ENCODE measurements at regions not wholly inside any gene's neighbourhood (a gene's known extent, or its start where the extent isn't known, plus 50 kb on each side); places are given as distances from the start of the nearest gene placed in this dataset.

DNA sequence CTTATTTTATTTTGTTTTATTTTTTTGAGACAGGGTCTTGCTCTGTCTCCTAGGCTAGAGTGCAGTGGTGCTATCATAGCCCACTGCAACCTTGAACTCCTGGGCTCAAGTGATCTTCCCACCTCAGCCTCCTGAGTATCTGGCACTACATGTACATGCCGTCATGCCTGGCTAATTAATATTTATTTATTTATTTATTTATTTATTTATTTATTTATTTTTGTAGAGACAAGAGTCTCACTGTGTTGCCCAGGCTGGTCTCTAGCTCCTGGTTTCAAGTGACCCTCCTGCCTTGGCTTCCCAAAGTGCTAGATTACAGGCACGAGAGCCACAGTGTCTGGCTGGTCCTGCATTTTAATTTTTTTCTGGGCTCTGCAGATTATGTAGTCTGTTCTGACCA lies 84.9 kb upstream of the BCOR start:
- DNase-seq (ENCODE audit: low read depth in 2 of 2) = no peak

- no peak for DNase-seq (ENCODE audit: low read depth in 2 of 2)
Measured at GRCh38 chrX:40182095-40182494, 84.3 kb upstream of the BCOR start.

DNA sequence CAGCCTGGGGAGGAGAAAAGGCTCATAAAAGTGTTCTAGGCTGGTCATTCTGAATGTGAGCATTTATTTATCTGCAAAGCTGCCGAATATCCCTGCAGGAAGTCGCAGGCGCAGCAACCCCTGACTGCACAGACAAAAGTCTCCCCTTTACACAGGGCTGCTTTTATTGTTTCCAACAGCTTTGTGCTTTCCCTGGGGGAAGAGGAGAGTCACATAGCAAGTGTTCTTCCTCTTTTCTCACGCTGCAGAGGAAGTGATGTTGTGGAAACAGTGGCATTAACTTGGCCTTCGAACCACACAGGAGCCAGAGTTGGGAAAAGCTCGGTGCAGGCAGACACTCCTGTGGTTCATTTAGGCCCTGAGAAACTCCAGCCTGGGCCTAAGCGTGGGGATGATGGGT lies 81.5 kb upstream of the BCOR start:
- no peak for DNase-seq (ENCODE audit: low read depth in 2 of 2)

GRCh38 chrX:40177942-40178715 lies 80.4 kb upstream of the BCOR start:
- DNase-seq (ENCODE audit: low read depth in 2 of 2) = no peak

- DNase-seq (ENCODE audit: low read depth in 2 of 2) = no peak
Measured at GRCh38 chrX:40177489-40177888, 79.7 kb upstream of the BCOR start.

- DNase-seq (ENCODE audit: low read depth in 2 of 2) = no peak
Measured at GRCh38 chrX:40177117-40177430, 79.3 kb upstream of the BCOR start.

- DNase-seq (ENCODE audit: low read depth in 2 of 2) = no peak
Measured at GRCh38 chrX:40176351-40177116, 78.8 kb upstream of the BCOR start.

DNA sequence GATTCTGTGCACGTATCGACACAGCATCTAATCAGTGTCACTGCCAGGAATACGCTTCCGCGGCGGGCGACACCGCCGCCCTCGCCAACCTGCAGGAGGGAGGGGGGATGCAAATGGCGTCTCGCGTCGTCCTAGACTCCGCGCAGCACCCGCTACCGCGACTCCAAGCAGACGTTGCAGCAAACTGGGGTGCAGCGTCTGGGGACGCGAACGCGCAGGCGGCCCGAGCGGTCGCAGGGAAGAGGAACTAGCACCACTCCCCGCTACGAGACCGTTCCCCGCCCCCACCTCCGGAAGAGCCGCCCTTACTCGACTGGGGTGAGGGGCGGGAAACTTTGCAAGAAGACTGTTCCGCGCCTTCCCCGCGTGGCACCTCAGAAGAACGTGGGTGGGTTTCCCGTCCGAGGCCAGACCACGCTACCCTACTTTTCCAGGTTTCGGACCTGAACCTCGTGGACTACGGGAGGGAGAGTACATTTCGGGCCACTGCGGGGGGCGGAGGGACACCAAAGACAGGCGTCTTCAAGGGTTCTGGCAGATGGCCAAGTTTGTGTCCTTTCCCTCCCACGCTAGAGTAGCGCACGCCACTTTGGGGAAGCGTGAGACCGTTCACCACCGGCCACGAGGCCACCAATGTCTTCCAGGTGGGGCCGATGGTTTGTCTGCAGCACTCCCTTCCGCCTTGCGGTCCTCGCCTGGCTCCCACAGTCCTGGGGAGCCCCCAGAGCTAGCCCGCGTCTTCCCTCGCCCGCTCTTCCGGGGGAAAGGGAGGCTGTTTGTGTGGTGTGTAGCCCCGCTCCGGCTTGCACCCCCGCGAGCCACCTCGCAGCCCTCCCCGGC lies 78.0 kb upstream of the BCOR start:
- no peak for DNase-seq (ENCODE audit: low read depth in 2 of 2)

GRCh38 chrX:40174854-40175510 lies 77.2 kb upstream of the BCOR start:
- DNase-seq (ENCODE audit: low read depth in 2 of 2) = no peak

DNA sequence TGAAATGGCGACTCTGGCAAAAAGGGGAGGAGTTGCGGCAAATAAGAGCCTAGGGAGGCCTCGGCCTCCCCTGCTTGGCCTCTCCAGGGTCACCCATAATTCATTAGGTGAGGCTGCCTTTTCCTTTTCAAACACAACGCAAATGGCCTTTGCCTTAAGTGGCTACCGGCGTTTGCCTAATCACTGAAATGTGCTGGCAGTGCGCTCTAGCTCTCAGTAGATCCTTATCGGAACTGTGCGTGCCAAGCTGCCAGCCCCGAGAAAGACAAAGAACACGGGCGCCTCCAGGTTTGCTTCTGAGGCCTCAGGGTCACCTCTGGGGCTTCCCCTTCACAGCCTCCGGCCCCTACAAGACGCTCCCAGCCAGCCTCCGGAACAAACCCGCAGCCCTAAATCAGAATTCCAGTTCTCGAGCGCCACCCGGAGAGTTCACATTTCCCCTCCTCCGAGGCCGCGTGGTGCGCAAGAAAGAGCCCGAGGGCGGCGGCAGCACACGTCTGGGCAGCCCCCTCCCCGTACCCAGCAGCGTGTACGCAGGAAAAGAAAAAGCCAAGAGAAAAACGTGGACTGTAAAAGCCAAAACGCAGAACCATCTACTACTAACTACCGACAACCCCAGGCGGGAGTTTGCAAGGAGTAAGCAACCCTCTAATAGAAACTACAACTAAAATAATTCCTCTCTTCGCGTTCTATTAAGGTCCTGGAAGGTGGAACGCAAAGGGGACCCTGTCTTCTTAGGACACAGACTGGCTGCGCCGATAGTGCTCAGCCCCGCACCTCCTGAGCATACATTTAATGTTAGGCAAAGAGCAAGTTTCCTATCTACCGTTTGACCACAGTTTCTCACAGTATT lies 76.5 kb upstream of the BCOR start:
- DNase-seq (ENCODE audit: low read depth in 2 of 2) = no peak

GRCh38 chrX:40173143-40174000 lies 75.6 kb upstream of the BCOR start:
- DNase-seq (ENCODE audit: low read depth in 2 of 2) = no peak

GRCh38 chrX:40172401-40173142 lies 74.8 kb upstream of the BCOR start:
- no peak for DNase-seq (ENCODE audit: low read depth in 2 of 2)

- no peak for DNase-seq (ENCODE audit: low read depth in 2 of 2)
Measured at GRCh38 chrX:40171513-40172400, 74.0 kb upstream of the BCOR start.

GRCh38 chrX:40170830-40171512 lies 73.2 kb upstream of the BCOR start:
- DNase-seq (ENCODE audit: low read depth in 2 of 2) = no peak

GRCh38 chrX:40169193-40170101 lies 71.7 kb upstream of the BCOR start:
- peak; percentile 63 to 71 for DNase-seq (ENCODE audit: low read depth in 2 of 2)

- no peak for DNase-seq (ENCODE audit: low read depth in 2 of 2)
Measured at GRCh38 chrX:40168480-40169011, 70.8 kb upstream of the BCOR start.
